Osteocyte (in vitro differentiated cells): ENCODE measurements at regions not wholly inside any gene's neighbourhood (a gene's known extent, or its start where the extent isn't known, plus 50 kb on each side); places are given as distances from the start of the nearest gene placed in this dataset.

ENCODE experiments used
- DNase-seq: peaks from one replicate; pipeline ENCODE4 v3.0.0; 2021; ENCODE audit warnings: mixed read lengths; ENCODE audit not compliant: unreplicated experiment; ENCODE audit errors: extremely low spot score
- H3K27ac Mint-ChIP-seq: one replicate; pipeline ENCODE4 v1.8.0; 2021; ENCODE audit warnings: mild to moderate bottlenecking, mixed read lengths; ENCODE audit not compliant: unreplicated experiment
- H3K27me3 Mint-ChIP-seq: one replicate; pipeline ENCODE4 v1.8.0; 2021; ENCODE audit warnings: mixed read lengths; ENCODE audit not compliant: unreplicated experiment
- H3K36me3 Mint-ChIP-seq: one replicate; pipeline ENCODE4 v1.8.0; 2021; ENCODE audit warnings: mixed read lengths; ENCODE audit not compliant: unreplicated experiment
- H3K4me1 Mint-ChIP-seq: one replicate; pipeline ENCODE4 v1.8.0; 2021; ENCODE audit warnings: mixed read lengths; ENCODE audit not compliant: unreplicated experiment
- H3K4me3 Mint-ChIP-seq: one replicate; pipeline ENCODE4 v1.8.0; 2021; ENCODE audit warnings: mild to moderate bottlenecking, moderate library complexity, mixed read lengths; ENCODE audit not compliant: unreplicated experiment
- H3K9me3 Mint-ChIP-seq: one replicate; pipeline ENCODE4 v1.8.0; 2021; ENCODE audit warnings: mixed read lengths; ENCODE audit not compliant: unreplicated experiment
- CTCF ChIP-seq: fragments of 200-600 bp; sonication (generic); IDR thresholded peaks from 2 replicates; pipeline ENCODE4 v1.5.0; 2021; ENCODE audit warnings: antibody characterized with exemption, mild to moderate bottlenecking, moderate library complexity

- no peak overlapping the region for H3K4me3 Mint-ChIP-seq
- no peaks in the 10 kb centered on the region for H3K27me3 Mint-ChIP-seq
- TF ChIP-seq CTCF = no peak
- H3K27ac Mint-ChIP-seq = no peak overlapping the region
- DNase-seq = no peak
- peaks cover 25% of the 10 kb centered on the region for H3K9me3 Mint-ChIP-seq
- no peaks in the 10 kb centered on the region for H3K36me3 Mint-ChIP-seq
- no peaks in the 10 kb centered on the region for H3K4me1 Mint-ChIP-seq
These were observed 68.3 kb downstream of the TEX13C start for GRCh38 chrX:125387945-125388344.

- no peaks in the 10 kb centered on the region for H3K4me1 Mint-ChIP-seq
- H3K9me3 Mint-ChIP-seq = peaks cover 31% of the 10 kb centered on the region
- DNase-seq = no peak
- H3K27me3 Mint-ChIP-seq = no peaks in the 10 kb centered on the region
- H3K36me3 Mint-ChIP-seq = no peaks in the 10 kb centered on the region
- no peak overlapping the region for H3K27ac Mint-ChIP-seq
- no peak for TF ChIP-seq CTCF
- no peak overlapping the region for H3K4me3 Mint-ChIP-seq
These were observed 74.8 kb downstream of the TEX13C start for GRCh38 chrX:125394449-125394848.

- Mint-ChIP-seq H3K36me3 (no peaks in the 10 kb centered on the region), H3K9me3 (peaks cover 30% of the 10 kb centered on the region), H3K27ac (no peak overlapping the region), H3K27me3 (no peaks in the 10 kb centered on the region), H3K4me3 (no peak overlapping the region), H3K4me1 (no peaks in the 10 kb centered on the region)
- no peak for DNase-seq
- no peak for TF ChIP-seq CTCF
These were observed 76.0 kb downstream of the TEX13C start for GRCh38 chrX:125395626-125396025.

DNA sequence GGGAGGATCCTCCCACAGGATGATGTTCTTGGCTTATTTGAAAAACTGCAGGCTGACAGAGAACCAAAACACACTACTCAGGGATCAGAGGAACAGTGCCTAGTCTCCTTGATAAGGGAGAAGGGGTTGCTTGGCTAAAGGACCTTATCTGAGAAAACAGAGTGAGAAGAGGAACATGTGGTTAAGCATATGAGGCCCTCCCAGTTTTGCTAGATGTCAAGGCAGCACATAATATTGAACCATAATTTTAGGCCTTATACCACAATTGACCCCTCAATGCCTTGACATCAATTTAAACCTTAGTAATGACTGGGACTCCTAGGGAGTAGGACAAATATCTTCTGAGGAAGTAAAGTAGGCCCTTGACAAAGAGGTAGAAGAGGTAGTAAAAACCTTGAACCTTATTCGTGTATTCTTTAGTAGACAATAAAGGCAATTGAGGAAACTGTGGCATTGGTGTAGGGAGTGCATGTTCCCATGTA lies 79.3 kb downstream of the TEX13C start:
- TF ChIP-seq CTCF = no peak
- DNase-seq = no peak
- no peaks in the 10 kb centered on the region for H3K36me3 Mint-ChIP-seq
- no peaks in the 10 kb centered on the region for H3K27me3 Mint-ChIP-seq
- H3K27ac Mint-ChIP-seq = no peak overlapping the region
- peaks cover 25% of the 10 kb centered on the region for H3K9me3 Mint-ChIP-seq
- no peak overlapping the region for H3K4me3 Mint-ChIP-seq
- H3K4me1 Mint-ChIP-seq = no peaks in the 10 kb centered on the region

DNA sequence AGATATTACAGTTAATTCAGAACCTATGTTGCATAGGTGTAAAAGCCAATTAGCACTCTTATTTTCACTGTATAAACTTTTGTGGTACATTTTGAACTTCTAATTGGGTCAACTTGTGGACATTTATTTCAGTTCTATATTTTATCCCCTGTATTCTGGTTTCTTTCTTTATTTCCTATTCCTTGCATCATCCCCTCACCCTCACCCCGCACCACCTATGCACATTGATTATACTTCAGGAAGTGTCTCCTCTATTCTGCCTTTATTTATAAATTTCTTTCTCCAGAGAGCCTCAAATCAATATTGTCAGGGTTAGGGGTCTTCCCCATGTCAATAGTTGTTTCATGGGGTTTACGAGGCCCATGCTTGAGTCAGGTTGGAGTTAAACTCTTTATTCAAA lies 83.1 kb downstream of the TEX13C start:
- Mint-ChIP-seq H3K27ac (no peak overlapping the region), H3K27me3 (no peaks in the 10 kb centered on the region), H3K9me3 (peaks cover 26% of the 10 kb centered on the region), H3K4me1 (no peaks in the 10 kb centered on the region), H3K4me3 (no peak overlapping the region), H3K36me3 (no peaks in the 10 kb centered on the region)
- no peak for DNase-seq
- TF ChIP-seq CTCF = no peak
